GM18861 (cell line): ENCODE measurements at regions not wholly inside any gene's neighbourhood (a gene's known extent, or its start where the extent isn't known, plus 50 kb on each side); places are given as distances from the start of the nearest gene placed in this dataset.
A peak's percentile ranks its signal among the peaks of the same experiment; 100 is the strongest.
"Not testable (repeated sequence)": the region's sequence is repeated elsewhere in the genome, so short reads cannot be mapped to it uniquely, and the experiment has no call there.

Source experiments
- ATAC-seq: cut with Tn5 transposase; IDR thresholded peaks from one replicate; pipeline ENCODE4 v1.9.1; 2021; ENCODE audit not compliant: unreplicated experiment

GRCh38 chr7:106747804-106748203 lies 86.8 kb upstream of the CCDC71L start:
- no peak for ATAC-seq

- ATAC-seq, result no peak
These were observed 88.2 kb upstream of the CCDC71L start for GRCh38 chr7:106749165-106749564.

GRCh38 chr7:106750773-106751172 lies 89.8 kb upstream of the CCDC71L start:
- ATAC-seq, result no peak

- no peak for ATAC-seq
These were observed 91.4 kb upstream of the CCDC71L start for GRCh38 chr7:106752367-106752766.

- ATAC-seq, result not testable (repeated sequence)
These were observed 94.1 kb upstream of the CCDC71L start for GRCh38 chr7:106755024-106755423.

GRCh38 chr7:106755641-106756040 lies 94.7 kb upstream of the CCDC71L start:
- no peak for ATAC-seq

- ATAC-seq, result no peak
These were observed 95.1 kb upstream of the CCDC71L start for GRCh38 chr7:106756071-106756470.

- no peak for ATAC-seq
These were observed 95.9 kb upstream of the CCDC71L start for GRCh38 chr7:106756884-106757283.

- no peak for ATAC-seq
These were observed 96.9 kb upstream of the CCDC71L start for GRCh38 chr7:106757846-106758245.

GRCh38 chr7:106762845-106763244 lies 101.9 kb upstream of the CCDC71L start:
- ATAC-seq, result not testable (repeated sequence)

GRCh38 chr7:106763717-106764116 lies 101.4 kb upstream of the PIK3CG start:
- ATAC-seq, result no peak

GRCh38 chr7:106765727-106766355 lies 99.2 kb upstream of the PIK3CG start:
- ATAC-seq, result no peak

GRCh38 chr7:106766551-106766950 lies 98.5 kb upstream of the PIK3CG start:
- no peak for ATAC-seq

- no peak for ATAC-seq
These were observed 98.0 kb upstream of the PIK3CG start for GRCh38 chr7:106767078-106767477.

- ATAC-seq, result peak; percentile 61
These were observed 97.4 kb upstream of the PIK3CG start for GRCh38 chr7:106767498-106768323.

GRCh38 chr7:106768324-106768751 lies 96.7 kb upstream of the PIK3CG start:
- ATAC-seq, result peak; percentile 69

- no peak for ATAC-seq
These were observed 94.9 kb upstream of the PIK3CG start for GRCh38 chr7:106770191-106770590.

- ATAC-seq, result no peak
These were observed 92.4 kb upstream of the PIK3CG start for GRCh38 chr7:106772655-106773108.

GRCh38 chr7:106773228-106773627 lies 91.9 kb upstream of the PIK3CG start:
- ATAC-seq, result no peak

- no peak for ATAC-seq
These were observed 91.4 kb upstream of the PIK3CG start for GRCh38 chr7:106773721-106774120.

GRCh38 chr7:106774213-106774767 lies 90.8 kb upstream of the PIK3CG start:
- ATAC-seq, result no peak
